ENCODE measurements at regions not wholly inside any gene's neighbourhood (a gene's known extent, or its start where the extent isn't known, plus 50 kb on each side); places are given as distances from the start of the nearest gene placed in this dataset.

DNA sequence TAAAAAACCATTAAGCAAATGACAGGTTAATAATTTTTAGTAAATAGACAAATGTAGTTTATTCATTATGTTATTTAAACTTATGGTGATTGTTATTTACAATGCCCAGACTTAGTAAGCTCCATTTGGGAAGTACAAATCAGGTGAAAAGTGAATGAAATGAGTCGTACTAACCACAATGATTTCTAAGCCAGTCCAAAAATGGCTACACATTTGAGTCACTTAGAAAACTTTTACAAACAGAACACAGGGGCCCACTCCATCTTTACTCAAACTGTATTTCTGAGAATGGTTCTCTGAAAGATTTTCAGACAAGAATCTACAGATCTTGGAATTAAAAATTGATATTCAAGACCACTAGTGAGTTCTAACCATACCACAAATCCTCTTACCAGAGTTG, 653.3 kb upstream of the MIS18BP1 start:
- no peak overlapping the region for H4K91ac ChIP-seq (ENCODE audit: insufficient read depth, low read depth, low read length)
- ChIA-PET CTCF (no interaction called here), POLR2A (ENCODE audit: unreplicated experiment) (no interaction called here)
- no peak overlapping the region for H2AK5ac ChIP-seq (ENCODE audit: low read depth, low read length)
- no peak overlapping the region for H3K4ac ChIP-seq (ENCODE audit: low read depth, low read length)
- H3K56ac ChIP-seq (ENCODE audit: extremely low read depth, insufficient read depth, low read length): no peak overlapping the region
- WGBS, 2 experiments (ENCODE audit: extremely low coverage in 2 of 2, insufficient read length in 1 of 2): no CpG with 5 or more reads among the region's 1 CpG
- in situ Hi-C loops (cut with MboI; ENCODE audit: low sequenced_read_pairs): no loop called here
- peaks cover 4% of the 10 kb centered on the region for H3K9me3 ChIP-seq (ENCODE audit: control insufficient read depth, insufficient read depth, low read length)
- H3K9ac ChIP-seq (ENCODE audit: low read depth, low read length): no peak overlapping the region
- H2BK20ac ChIP-seq (ENCODE audit: low read depth, low read length): no peak overlapping the region
- H3K79me1 ChIP-seq (ENCODE audit: low read depth in 1 of 2, low read length in 2 of 2): no peaks in the 10 kb centered on the region
- H4K8ac ChIP-seq (ENCODE audit: low read depth in 2 of 2, low read length in 2 of 2): no peak overlapping the region
- H3K4me1 ChIP-seq (ENCODE audit: control insufficient read depth, insufficient read depth, low read length): no peaks in the 10 kb centered on the region
- no peak overlapping the region for H2AFZ ChIP-seq (replicated peaks; ENCODE audit: low read length, poor library complexity)
- intact Hi-C loops (cut with micrococcal nuclease): no loop called here
- no peak overlapping the region for H4K5ac ChIP-seq (ENCODE audit: low read depth, low read length)
- BruUV-seq (replicated peaks): no TSS peak
- H3K4me3 ChIP-seq (ENCODE audit: insufficient read depth, low read depth, low read length): no peak overlapping the region
- H4K20me1 ChIP-seq (ENCODE audit: insufficient read depth, low read length): no peaks in the 10 kb centered on the region
- no peak overlapping the region for H2BK5ac ChIP-seq (ENCODE audit: low read depth, low read length, poor library complexity, severe bottlenecking)
- no peaks in the 10 kb centered on the region for H3K36me3 ChIP-seq (ENCODE audit: control insufficient read depth, insufficient read depth, low read length)
- H3K18ac ChIP-seq (ENCODE audit: low read depth, low read length): no peak overlapping the region
- H3K14ac ChIP-seq (replicated peaks; ENCODE audit: low read depth, low read length): no peak overlapping the region
- TF ChIP-seq MAFK (IDR thresholded peaks at IDR 0.05; ENCODE audit: low read depth, low read length) (no peak), RCOR1 (IDR thresholded peaks at IDR 0.05; ENCODE audit: insufficient replicate concordance, low read length) (no peak), RFX5 (IDR thresholded peaks at IDR 0.05; ENCODE audit: low read depth, low read length) (no peak), CEBPB (IDR thresholded peaks at IDR 0.05; ENCODE audit: low read depth, low read length) (no peak), CHD1 (IDR thresholded peaks at IDR 0.05; ENCODE audit: low read depth, low read length) (no peak), FOS (IDR thresholded peaks at IDR 0.05; ENCODE audit: low read depth, low read length) (no peak), MAZ (IDR thresholded peaks at IDR 0.05; ENCODE audit: borderline replicate concordance, low read depth, low read length) (no peak), BHLHE40 (IDR thresholded peaks at IDR 0.05; ENCODE audit: low read depth, low read length) (no peak), POLR2A (IDR thresholded peaks at IDR 0.05; ENCODE audit: low read depth, low read length) (no peak), SMC3 (IDR thresholded peaks at IDR 0.05; ENCODE audit: low read depth, low read length) (no peak), MXI1 (IDR thresholded peaks at IDR 0.05; ENCODE audit: borderline replicate concordance, low read depth, low read length) (no peak), RAD21 (IDR thresholded peaks at IDR 0.05; ENCODE audit: low read length) (no peak), ELK1 (IDR thresholded peaks at IDR 0.05; ENCODE audit: borderline replicate concordance, low read depth, low read length) (no peak), USF2 (IDR thresholded peaks at IDR 0.05; ENCODE audit: low read depth, low read length) (no peak), NFE2L2 (IDR thresholded peaks at IDR 0.05; ENCODE audit: low read depth, low read length) (no peak)
- TF ChIP-seq, protein P1, sequence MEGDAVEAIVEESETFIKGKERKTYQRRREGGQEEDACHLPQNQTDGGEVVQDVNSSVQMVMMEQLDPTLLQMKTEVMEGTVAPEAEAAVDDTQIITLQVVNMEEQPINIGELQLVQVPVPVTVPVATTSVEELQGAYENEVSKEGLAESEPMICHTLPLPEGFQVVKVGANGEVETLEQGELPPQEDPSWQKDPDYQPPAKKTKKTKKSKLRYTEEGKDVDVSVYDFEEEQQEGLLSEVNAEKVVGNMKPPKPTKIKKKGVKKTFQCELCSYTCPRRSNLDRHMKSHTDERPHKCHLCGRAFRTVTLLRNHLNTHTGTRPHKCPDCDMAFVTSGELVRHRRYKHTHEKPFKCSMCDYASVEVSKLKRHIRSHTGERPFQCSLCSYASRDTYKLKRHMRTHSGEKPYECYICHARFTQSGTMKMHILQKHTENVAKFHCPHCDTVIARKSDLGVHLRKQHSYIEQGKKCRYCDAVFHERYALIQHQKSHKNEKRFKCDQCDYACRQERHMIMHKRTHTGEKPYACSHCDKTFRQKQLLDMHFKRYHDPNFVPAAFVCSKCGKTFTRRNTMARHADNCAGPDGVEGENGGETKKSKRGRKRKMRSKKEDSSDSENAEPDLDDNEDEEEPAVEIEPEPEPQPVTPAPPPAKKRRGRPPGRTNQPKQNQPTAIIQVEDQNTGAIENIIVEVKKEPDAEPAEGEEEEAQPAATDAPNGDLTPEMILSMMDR (conservative IDR thresholded peaks at IDR 0.05; ENCODE audit: low read depth, low read length): no peak
- no peak overlapping the region for H2BK15ac ChIP-seq (ENCODE audit: low read depth, low read length)
- H3K27ac ChIP-seq (ENCODE audit: insufficient read depth, low read length): no peak overlapping the region
- no peak overlapping the region for H3K4me2 ChIP-seq (ENCODE audit: low read depth, low read length)
- H3K27me3 ChIP-seq (ENCODE audit: control insufficient read depth, insufficient read depth, low read length): no peaks in the 10 kb centered on the region
- no peak overlapping the region for H2BK120ac ChIP-seq (ENCODE audit: low read depth, low read length)
- dilution Hi-C loops (cut with HindIII; ENCODE audit: low sequenced_read_pairs, unreplicated experiment): no loop called here
- H3K9me1 ChIP-seq (ENCODE audit: insufficient read depth, low read length): no peaks in the 10 kb centered on the region
- ATAC-seq (ENCODE audit: low read depth): no peak
- DNase-seq: no peak
- no peak overlapping the region for H2AK9ac ChIP-seq (replicated peaks; ENCODE audit: low read depth, low read length, poor library complexity)
- no peak overlapping the region for H3K23ac ChIP-seq (ENCODE audit: low read depth, low read length)
